ENCODE measurements at regions not wholly inside any gene's neighbourhood (a gene's known extent, or its start where the extent isn't known, plus 50 kb on each side); places are given as distances from the start of the nearest gene placed in this dataset.

DNA sequence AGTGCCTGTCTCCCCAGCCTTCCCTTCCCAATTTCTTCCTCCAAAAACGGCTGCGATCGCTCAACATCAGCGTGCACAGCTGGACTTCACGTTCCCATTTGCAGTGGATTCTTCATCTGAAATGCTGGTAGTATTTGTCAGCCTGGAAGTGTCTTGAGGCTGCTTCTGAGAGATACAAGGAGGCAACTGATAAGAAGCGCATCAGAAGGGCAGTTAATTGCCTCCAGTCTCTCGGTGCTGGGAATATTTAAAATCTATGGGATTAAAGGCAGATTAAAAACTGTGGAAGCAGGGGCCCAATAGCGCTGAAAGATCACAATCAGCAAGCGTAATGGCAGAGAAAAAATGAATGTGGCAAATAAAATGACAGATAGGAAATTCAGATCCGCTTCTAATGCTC is 450.0 kb downstream of the GATA3 start:
- no peak for DNase-seq

DNA sequence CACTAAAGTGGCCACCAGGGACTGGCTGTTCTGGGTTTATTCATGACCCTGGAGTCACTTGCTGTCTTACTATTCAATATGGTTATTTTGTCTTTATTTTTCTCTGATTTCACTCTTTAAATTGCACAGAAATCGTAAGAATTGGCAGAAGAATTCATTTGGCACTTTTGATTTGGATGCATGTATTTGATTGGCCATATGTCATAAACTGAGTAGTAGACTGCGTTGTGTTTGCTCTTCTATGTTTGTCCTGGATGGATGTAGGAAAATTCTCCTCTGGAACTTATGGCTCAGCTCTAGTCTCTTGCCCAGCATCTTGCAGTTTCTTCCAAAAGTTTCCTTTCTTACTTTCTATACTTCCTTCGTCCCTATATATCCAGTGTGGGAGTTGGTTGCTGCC is 452.7 kb downstream of the GATA3 start:
- no peak for DNase-seq

DNA sequence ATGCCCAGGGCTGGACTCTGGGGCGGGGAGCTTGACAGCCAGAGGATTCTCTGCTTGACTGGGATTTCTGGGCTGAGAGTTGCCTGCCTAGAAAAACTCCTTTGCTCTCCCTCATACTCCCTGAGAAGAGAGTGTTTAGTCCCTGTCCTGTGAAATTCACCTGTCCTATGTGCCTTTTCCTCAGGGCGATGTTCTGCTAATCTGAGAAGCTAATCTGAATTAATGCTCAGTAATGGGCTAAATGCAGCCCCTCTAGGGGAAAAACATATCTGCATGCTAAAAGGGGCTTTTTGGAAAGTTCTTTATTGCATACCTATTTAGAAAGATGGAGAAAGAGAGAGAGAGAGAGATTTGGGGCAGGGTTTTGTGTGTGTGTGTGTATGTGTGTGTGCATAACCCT is 454.4 kb downstream of the GATA3 start:
- DNase-seq = no peak

DNA sequence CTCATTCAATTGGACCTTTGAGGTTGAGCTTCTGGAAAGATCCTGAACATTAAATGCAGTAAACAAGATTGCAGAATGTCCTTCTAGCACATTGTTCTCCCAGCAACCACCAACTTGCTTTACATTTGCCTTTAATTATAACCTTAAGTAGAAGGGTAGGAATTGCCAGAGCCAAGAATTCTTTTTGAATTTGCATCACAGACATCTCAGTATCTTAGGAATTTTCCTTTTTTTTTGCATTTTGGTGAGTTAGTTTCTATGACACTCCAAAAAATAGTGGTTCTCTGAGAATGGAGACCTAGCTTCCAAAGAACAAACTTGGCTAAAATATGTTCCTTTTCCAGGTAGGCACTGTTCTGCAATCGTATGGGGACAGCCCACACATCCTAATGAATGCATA is 456.0 kb downstream of the GATA3 start:
- DNase-seq = no peak

DNA sequence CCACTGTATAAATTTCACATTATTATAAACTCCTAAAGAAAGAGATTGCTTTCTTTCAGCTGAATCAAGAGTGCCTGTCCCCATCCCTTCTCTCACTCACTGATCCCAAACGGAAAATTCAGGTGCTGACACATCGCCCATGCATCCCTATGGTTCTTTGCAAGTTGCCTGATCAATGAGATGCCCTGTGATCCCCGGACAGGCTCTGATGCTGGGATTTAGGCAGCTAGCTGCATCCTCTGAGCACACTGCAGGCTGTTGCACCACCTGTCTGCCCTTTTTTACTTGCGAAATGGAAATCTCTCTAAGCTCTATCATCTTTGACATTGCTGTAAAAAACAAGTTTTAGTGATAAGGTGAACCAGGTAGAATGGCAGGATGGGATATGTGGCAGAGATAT is 456.5 kb downstream of the GATA3 start:
- DNase-seq = no peak

DNA sequence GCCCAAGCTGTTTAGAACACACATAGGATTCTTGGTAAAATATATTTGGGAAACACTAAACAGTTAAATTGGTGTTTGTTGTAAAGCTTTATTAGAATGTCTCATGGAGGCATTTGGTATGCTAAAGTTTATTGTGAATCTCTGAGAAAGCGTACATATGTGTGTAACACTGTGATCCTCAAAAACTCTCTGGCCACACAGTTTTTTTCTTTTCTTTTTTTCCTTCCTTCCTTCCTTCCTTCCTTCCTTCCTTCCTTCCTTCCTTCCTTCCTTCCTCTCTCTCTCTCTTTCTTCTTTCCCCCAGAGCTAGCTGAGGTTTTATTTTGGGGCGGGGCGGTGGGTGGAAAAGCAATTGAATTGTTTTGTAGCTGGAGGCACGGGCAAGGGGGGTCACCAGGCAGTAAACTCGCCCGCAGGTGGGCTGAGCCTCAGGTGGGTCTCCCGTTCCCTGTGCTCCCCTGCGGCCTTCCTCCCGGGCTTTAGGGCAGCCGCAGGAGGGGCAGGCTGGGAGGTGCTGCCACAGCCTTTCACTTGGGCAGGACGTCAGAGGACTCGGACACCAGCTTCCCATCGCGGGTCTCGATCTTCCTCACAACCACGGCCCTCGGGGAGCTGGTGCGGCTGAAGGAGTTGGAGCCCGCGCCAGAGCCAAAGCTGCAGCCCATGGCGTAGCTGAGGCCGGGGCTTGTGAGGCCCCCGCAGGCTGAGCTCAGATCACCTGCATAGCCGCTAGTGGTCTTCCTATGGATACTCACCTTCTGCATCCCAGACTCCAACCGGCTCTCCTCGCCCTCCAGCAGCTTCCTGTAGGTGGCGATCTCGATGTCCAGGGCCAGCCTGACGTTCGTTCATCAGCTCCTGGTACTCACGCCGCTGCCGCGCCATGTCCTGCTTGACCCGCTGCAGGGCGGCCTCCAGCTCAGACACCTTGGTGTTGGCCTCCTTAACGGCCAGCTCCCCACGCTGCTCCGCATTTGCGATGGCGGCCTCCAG is 459.0 kb downstream of the GATA3 start:
- DNase-seq = no peak

DNA sequence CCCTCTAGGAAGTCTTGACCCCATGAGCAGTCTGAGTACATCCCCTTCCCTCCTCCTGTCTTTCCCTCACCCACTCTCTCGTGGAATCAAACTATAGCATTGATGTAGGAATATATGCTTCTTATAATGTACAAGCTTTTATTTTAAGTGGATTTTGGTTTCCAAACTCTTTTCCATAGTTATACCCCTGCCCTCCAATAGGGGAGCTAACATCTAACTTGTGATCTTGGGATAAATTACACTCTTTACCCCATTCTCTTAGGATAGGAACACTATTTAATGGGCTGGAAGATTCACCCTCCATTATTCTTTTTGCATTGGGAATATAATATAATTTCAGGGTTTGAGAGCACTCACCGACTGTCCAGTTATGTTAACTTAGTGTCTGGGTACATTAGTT is 465.9 kb downstream of the GATA3 start:
- no peak for DNase-seq

DNA sequence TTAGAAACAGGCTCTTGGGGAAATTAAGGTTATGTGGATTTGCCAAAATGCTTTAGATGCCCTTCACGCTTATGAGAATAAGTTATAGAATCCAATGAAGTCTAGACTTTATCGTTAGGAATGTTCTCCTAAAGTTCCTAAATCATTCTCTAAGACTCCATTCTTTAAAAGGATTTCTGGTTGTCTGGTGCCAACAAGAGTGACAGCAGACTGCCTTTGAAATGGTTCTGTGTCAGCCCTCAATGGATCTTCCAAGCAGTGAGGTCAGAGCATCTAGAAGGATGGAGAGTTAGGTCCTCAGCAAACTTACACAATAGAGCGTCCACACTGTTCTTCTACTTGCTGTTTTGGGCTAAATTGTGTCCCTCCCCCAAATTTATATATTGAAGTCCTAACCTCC is 473.3 kb downstream of the GATA3 start:
- DNase-seq = no peak

DNA sequence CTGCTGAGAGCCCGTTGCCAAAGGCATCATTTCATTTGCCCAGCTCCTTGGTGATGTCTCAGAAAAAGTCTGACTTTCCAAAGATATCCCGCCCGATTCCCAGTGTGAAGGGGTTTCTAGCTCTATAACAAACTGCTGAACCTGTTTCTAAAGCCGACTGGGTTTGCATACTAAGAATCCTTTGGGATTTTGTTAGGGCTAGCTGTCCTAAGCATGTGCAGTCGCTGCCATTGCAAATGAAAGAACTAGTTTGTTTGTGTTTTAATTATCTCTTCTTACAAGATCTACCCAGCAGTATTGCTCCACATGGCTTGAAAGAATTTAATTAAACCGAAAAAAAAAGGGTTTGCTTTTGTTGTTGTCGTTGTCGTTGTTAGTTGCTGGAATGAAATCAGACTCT is 476.6 kb downstream of the GATA3 start:
- no peak for DNase-seq

DNA sequence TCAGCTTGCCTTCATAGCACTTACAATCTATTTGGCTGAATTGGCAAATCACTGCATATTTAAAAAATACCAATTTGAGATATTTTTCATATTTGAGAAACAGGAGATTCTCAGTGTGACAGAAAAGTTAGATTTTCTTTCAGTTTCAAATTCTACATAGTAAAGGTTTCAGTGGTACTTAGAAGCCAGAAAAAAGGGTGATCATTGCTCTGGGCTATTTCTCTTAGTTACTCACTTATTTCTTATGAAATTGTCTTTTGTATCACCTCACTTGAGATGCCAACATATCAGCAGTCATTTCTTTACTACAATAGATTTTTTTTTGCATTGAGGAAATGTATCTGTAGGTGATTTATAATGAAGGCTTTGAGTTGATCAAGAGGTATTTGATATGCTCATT is 478.2 kb downstream of the GATA3 start:
- DNase-seq = no peak

DNA sequence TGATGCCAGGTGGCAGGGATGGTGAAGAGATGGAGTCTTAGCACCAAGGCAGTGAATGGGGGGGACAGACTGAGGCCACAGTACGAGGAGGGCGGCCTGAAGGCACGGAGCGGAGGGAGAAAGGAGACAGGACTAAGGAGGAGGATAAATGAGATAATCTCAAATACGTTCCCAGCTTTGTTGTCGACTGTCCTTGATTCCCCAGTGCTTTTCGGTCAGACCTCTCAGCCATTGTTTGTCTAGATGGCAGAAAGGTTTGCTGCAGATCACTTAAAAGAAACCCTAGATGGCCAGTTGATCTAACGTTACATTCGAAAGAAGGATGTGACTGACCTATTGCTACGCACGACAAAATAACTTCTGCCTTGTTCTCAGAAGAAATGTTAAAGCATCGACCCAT is 479.0 kb downstream of the GATA3 start:
- DNase-seq = no peak

DNA sequence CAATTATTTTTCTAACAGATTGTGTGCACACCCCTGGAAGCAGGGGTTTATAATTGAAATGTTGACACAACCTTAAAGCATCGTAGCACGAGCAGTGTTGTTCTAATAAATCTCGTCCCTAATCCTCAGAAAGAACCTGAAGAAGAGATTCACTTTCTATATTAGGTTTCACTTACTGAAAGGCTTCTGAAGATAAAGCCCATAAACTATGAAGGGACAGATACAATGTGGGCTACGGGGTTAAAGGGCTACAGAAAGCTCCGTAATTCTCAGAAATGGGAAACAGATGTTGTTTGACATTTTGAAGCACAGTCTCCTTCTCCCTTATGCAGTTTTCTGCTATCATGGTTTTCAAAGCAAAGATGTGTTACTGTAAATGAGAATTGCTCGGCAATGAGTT is 479.6 kb downstream of the GATA3 start:
- no peak for DNase-seq

DNA sequence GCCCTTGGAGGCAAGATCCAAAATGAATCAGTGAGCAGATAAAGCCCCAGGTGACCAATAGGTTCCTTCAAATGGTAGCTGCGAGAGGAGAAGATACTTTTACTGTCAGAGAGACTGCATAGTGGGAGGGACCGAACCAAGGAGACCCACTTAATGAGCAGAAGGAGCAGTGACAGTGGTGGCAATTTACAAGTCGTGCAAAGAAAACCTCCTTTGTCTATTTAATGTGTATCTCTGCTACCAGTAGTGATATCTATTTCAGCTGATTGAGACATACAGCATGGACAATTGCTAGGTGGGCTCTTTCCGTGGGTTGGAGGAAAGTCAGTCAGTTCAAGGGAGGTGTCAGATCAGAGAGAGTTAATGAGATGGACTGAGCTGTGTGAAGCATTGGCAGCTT is 480.4 kb downstream of the GATA3 start:
- DNase-seq = no peak

DNA sequence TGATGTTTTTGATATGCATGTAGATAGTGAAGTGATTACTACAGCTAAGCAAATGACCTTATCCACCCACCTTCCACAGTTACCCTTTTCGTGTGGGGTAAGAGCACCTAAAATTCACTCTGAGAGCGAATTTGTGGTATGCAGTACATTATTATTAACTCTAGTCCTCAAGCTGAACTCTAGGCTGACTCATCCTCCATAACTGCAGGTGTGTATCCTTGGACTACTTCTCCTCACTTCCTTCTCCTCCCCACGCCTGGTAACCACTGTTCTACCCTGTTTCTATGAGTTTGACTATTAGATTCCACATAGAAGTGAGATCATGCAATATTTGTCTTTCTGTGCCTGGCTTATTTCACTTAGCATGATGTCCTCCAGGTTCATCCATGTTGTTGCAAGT is 484.6 kb downstream of the GATA3 start:
- no peak for DNase-seq

DNA sequence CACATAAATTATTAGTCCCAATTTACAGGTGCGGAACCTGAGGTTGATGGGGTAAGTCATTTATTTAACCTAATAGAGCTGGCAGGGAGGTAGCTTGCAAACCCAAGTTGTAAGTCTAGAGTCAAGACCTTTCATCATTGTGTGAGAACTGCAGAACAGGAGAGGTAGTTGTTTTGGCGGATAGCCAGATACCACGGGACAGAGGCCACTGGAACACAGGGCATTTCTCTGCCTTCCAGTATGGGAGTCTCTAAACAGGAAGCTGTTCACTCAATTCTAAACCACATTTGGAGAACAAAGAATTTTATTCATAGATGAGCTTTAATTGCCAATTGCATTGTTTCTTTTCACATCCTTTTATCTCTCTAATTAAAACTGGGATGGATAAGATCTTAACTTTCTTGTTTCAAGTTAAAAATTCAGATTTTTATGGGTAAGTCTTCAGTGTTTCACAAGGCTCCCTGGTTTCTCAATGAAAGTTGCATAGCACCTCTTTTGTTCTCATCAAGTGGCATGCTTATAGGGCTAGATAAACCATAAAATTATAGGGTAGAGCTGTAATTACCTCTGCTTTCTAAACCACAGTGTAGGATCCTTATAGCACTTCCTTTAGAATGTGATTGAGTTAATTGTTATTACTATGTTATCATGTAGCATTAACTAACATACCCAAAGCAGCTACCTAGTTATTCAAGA is 489.0 kb downstream of the GATA3 start:
- peak in 1 of 3 experiments; percentile 6 for DNase-seq

DNA sequence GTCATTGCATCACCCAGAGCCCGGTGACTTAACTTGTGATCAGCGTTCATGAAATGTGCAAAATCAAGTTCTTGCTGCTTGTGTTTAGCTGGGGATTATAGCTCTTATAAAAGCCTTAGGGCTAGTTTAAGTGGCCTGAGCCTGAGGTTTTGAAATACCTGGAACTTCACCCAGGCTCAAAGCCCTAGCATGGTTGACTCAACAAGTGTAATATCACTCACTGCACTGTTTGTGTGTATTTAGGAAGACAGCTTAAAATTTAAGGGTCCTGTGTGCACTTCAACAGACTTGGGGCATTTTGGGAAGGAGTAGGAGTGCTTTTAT is 489.5 kb downstream of the GATA3 start:
- DNase-seq = no peak

DNA sequence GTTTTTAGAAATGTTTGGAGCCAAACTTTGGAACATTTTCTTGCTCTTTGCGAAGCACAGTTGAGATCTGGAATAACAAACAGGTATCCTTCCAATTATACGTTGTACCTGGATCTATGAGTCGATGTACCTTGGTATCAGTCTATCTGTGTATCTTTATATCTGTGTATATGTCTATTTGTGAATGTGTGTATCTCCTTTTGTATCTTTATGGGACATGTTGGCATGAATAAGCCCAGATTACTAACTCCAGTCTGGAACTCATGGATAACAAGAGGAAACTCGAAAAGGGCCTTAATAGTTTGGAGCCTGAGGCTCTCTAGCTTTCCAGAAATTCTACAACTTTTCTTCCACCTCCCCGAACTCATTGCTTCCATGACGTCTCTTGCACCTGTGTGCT is 490.0 kb downstream of the GATA3 start:
- DNase-seq = no peak

DNA sequence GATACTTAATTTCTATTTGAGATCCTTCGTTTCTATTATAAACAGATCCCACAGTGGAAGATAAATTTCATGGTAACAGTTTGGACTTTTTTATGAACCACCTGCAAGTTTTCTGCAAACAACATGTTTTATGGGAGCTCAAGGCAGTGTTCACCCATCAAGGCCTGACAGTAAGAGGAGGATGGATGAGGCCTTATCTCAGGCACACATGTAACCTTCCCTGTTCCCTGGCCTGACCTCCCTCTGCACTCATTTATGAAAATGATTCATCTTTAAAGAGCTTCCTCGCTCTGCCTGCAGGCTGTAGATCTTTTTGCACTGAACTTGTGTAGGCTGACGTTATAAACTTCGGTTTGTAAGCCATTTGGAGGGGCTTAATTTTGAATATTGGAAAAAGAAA is 500.1 kb downstream of the GATA3 start:
- DNase-seq = no peak

DNA sequence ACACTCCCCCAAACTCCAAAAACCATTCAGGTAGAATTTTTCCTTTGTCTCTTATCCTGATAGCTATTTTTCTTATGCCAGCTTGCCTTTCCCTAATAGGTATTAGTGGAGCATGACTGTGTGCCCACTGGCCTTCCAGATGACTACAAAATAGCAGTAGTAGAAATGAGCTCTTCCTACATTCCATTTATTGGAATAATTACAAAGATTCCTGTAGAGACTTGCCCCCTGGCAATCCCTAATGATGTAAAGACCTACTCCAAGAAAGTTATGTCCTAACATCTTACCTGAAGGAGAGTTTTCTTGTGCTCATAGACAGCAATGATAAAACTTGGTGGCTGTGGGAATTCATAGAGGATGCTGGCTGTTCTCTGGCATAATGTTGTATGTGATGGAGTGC is 501.8 kb downstream of the GATA3 start:
- no peak for DNase-seq

DNA sequence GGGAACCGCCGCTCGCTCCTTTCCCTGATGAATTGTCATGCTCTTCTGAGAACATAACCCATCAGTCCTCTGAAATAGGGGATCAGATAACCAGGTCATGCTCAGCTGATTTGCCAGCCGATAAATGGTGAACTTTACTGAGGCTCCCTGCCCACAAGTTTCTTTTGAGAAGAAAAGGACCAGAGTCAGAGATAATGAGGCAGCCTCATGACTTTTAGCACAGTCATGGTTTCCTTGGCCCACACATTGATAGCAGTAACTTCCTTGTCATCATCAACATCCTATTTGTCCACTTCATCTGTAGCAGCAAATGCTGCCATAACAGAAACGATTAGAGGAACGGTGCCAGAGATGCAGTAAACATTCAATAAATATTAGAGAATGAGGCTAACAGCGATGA is 509.0 kb downstream of the GATA3 start:
- no peak for DNase-seq

DNA sequence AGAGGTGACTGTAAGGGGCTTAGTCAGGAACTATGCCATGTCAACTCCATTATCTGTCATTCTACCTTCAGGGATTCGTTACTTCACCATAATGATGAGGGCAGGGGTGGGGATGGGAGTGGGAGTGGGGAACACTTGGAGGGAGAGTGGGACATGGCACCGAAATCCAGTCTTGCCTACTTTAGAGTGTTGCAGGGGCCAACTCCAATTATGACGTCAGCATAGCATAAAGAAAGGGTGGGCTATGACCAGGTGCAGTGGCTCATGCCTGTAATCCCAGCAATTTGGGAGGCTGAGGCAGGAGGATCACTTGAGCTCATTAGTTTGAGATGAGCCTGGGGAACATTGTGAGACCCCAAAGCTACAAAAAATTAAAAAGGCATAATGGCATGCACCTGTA is 512.2 kb downstream of the GATA3 start:
- no peak for DNase-seq

DNA sequence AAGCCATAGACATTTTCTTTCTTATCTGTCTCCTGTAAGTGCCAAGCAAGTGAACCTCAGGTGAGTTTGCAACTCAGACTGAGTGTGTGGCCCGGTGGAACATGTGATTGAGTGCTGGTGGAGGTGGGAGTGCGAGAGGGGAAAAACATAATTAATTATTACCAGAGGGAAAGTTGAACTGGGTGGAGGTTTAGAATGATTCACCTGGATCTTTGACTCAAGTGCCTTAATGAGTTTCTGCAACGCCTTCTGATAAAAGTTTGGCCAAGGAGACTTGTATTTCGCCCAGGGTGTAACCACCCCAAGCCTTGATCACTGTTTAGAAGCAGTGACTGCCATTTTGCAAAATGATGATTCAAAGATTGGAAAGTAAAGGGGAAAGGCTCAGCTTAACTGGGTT is 513.9 kb downstream of the GATA3 start:
- DNase-seq = no peak

DNA sequence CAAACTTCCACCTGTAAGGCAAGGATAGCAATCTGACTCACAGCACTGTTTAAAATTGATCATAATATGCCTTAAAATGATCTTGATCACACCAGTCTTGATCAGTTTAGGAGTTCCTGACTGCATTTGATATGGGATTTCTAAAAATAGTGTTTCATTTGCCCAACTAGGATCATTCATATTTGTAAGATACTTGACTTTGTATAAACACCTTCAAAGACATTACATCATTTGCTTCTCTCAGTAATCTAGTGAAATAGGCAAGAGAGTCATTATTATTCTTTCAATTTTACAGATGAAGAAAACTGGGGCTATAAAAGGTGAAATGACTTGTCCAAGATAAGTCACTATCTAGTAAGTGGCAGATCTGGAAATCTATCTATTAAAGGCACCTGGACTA is 521.1 kb downstream of the GATA3 start:
- DNase-seq = no peak

DNA sequence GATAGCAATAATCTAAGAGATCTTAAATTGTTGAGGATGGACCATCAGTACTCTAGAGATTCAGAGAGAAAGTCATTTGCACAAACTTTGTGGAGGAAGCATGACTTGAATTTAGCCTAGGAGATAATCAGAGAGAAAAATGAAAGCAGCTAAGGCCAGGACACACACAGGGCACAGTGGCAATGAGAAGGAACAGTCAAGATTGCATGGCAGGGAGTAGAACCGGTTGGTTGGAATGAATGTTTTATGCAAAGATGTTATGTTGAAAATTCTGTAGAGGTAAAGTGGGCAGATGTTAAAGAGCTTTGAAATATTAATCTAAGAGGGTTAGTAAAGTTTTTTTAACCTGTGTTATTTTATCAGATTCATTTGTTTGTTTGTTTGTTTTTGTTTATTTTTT is 521.8 kb downstream of the GATA3 start:
- DNase-seq = no peak

DNA sequence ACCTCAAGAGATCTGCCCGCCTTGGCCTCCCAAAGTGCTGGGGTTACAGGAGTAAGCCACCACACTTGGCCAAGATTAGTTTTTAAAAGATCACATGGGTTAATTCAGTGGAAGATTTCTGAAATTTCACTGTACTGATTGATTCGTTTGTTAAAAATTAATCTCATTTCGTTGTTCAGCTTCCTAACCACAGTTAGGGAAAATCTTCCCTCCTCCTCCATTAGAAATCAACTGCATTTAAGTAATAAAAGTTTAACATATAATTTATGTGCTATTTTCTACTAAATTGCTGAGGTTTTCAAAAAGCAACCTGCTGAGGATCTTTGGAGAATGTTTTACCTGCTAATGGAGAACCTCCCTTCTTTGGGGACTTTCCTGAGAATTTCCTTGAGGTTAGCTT is 522.4 kb downstream of the GATA3 start:
- DNase-seq = no peak

All from NCI-H1417 (cell line).